Activated naive CD8-positive, alpha-beta T cell treated with anti-CD3 and anti-CD28 coated beads for 36 hours (primary cell): ENCODE measurements at regions not wholly inside any gene's neighbourhood (a gene's known extent, or its start where the extent isn't known, plus 50 kb on each side); places are given as distances from the start of the nearest gene placed in this dataset.

Experiments used
- DNase-seq: peaks from one replicate; pipeline ENCODE4 v3.0.0; 2021
- H3K27ac Mint-ChIP-seq: one replicate; pipeline ENCODE4 v1.8.0; 2022; ENCODE audit warnings: mild to moderate bottlenecking, moderate library complexity, mixed read lengths
- H3K27me3 Mint-ChIP-seq: one replicate; pipeline ENCODE4 v1.8.0; 2022; ENCODE audit warnings: mild to moderate bottlenecking, mixed read lengths
- H3K36me3 Mint-ChIP-seq: one replicate; pipeline ENCODE4 v1.8.0; 2021; ENCODE audit warnings: mild to moderate bottlenecking, mixed read lengths
- H3K4me1 Mint-ChIP-seq: one replicate; pipeline ENCODE4 v1.8.0; 2021; ENCODE audit warnings: mixed read lengths
- H3K4me3 Mint-ChIP-seq: one replicate; pipeline ENCODE4 v1.8.0; 2022; ENCODE audit warnings: mild to moderate bottlenecking, moderate library complexity, mixed read lengths
- H3K9me3 Mint-ChIP-seq: one replicate; pipeline ENCODE4 v1.8.0; 2022; ENCODE audit warnings: mixed read lengths

GRCh38 chr2:103734911-103735310, 973.1 kb downstream of the TMEM182 start:
- no peak overlapping the region for H3K4me3 Mint-ChIP-seq
- no peaks in the 10 kb centered on the region for H3K36me3 Mint-ChIP-seq
- H3K4me1 Mint-ChIP-seq, result no peaks in the 10 kb centered on the region
- peaks cover 19% of the 10 kb centered on the region for H3K9me3 Mint-ChIP-seq
- DNase-seq, result no peak
- H3K27me3 Mint-ChIP-seq, result no peaks in the 10 kb centered on the region
- H3K27ac Mint-ChIP-seq, result no peak overlapping the region

DNA sequence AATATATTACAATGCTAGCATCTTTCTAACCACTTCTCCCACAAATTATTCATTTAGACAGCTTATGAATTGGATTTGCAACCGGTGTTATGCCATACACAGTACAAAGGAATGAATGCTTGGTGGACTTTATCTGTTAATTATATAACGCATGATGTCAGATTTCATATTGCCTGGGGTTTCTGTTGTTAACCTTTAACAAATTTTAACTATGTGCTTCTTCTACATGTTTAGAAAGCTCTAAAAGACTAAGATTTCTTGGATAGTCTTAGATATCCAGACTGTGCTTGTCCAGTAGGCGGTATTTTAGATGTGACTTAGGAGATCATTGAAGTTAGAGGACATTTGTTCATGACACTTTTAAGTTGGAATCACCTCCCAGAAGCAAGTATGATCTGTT, 976.3 kb downstream of the TMEM182 start:
- Mint-ChIP-seq H3K4me3 (no peak overlapping the region), H3K36me3 (no peaks in the 10 kb centered on the region), H3K9me3 (peaks cover 15% of the 10 kb centered on the region), H3K4me1 (no peaks in the 10 kb centered on the region), H3K27me3 (no peaks in the 10 kb centered on the region), H3K27ac (no peak overlapping the region)
- no peak for DNase-seq

- no peak for DNase-seq
- Mint-ChIP-seq H3K9me3 (peaks cover 14% of the 10 kb centered on the region), H3K27ac (no peak overlapping the region), H3K4me3 (no peak overlapping the region), H3K27me3 (no peaks in the 10 kb centered on the region), H3K4me1 (no peaks in the 10 kb centered on the region), H3K36me3 (no peaks in the 10 kb centered on the region)
These were observed 976.8 kb downstream of the TMEM182 start for GRCh38 chr2:103738606-103739005.

- DNase-seq, result no peak
- H3K36me3 Mint-ChIP-seq, result no peaks in the 10 kb centered on the region
- peaks cover 11% of the 10 kb centered on the region for H3K9me3 Mint-ChIP-seq
- H3K4me3 Mint-ChIP-seq, result no peak overlapping the region
- H3K27me3 Mint-ChIP-seq, result no peaks in the 10 kb centered on the region
- no peak overlapping the region for H3K27ac Mint-ChIP-seq
- H3K4me1 Mint-ChIP-seq, result no peaks in the 10 kb centered on the region
These were observed 977.4 kb downstream of the TMEM182 start for GRCh38 chr2:103739186-103739585.

GRCh38 chr2:103739921-103740320, 978.1 kb downstream of the TMEM182 start:
- Mint-ChIP-seq H3K4me1 (no peaks in the 10 kb centered on the region), H3K27ac (no peak overlapping the region)

GRCh38 chr2:103740631-103741030, 978.8 kb downstream of the TMEM182 start:
- no peak overlapping the region for H3K27ac Mint-ChIP-seq
- no peaks in the 10 kb centered on the region for H3K27me3 Mint-ChIP-seq
- no peak for DNase-seq
- H3K36me3 Mint-ChIP-seq, result no peaks in the 10 kb centered on the region
- peaks cover 7% of the 10 kb centered on the region for H3K9me3 Mint-ChIP-seq
- H3K4me1 Mint-ChIP-seq, result no peaks in the 10 kb centered on the region
- no peak overlapping the region for H3K4me3 Mint-ChIP-seq

More at GRCh38 chr2:103739921-103740320, 978.1 kb downstream of the TMEM182 start:
- no peaks in the 10 kb centered on the region for H3K36me3 Mint-ChIP-seq
- no peaks in the 10 kb centered on the region for H3K27me3 Mint-ChIP-seq
- no peak for DNase-seq
- no peak overlapping the region for H3K4me3 Mint-ChIP-seq
- H3K9me3 Mint-ChIP-seq, result peaks cover 7% of the 10 kb centered on the region

- H3K9me3 Mint-ChIP-seq, result peaks cover 2% of the 10 kb centered on the region
- no peak overlapping the region for H3K27ac Mint-ChIP-seq
- H3K4me1 Mint-ChIP-seq, result no peaks in the 10 kb centered on the region
- H3K4me3 Mint-ChIP-seq, result no peak overlapping the region
- H3K27me3 Mint-ChIP-seq, result no peaks in the 10 kb centered on the region
- H3K36me3 Mint-ChIP-seq, result no peaks in the 10 kb centered on the region
- no peak for DNase-seq
These were observed 981.4 kb downstream of the TMEM182 start for GRCh38 chr2:103743195-103743594.

DNA sequence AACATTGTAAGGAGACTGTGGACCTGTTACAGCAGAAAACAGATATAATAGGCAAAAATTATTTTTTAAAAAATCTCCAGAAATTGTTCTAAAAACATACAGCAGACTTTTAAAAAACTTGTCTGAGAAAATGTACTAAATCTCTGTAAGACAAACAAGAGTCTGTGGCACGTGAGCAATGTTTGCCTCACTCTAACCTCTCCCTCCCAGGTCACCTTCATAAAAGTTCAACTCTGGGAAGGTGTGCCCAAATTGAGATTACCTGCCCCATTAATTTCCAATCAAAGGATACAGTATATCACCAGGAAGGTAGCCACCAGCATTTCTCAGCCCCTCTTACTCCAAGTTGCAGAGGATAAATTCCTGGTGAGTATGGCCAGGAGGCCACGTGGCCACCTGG, 992.7 kb downstream of the TMEM182 start:
- Mint-ChIP-seq H3K4me3 (no peak overlapping the region), H3K27ac (no peak overlapping the region), H3K27me3 (no peaks in the 10 kb centered on the region), H3K4me1 (no peaks in the 10 kb centered on the region), H3K36me3 (no peaks in the 10 kb centered on the region), H3K9me3 (no peaks in the 10 kb centered on the region)
- DNase-seq, result no peak

DNA sequence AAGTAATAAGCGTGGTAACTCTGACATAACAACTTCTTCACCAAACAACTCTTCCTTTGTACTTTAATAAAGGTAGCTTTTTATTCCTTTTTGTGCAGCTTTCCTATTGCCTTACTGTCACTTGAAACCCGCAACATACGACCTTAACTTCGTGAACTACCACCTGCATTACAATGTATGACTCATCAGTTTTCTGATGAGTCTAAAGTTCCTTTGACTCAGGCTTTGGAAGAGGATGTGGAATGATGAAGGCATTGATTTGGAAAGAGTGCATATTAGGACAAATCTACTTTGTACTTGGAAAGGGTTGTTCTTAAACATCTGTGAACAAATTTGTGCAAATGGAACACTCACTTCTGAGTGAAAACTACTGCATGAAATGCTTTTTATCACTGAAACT, 1012.1 kb downstream of the TMEM182 start:
- H3K9me3 Mint-ChIP-seq, result peaks cover 7% of the 10 kb centered on the region
- H3K27ac Mint-ChIP-seq, result no peak overlapping the region
- no peaks in the 10 kb centered on the region for H3K4me1 Mint-ChIP-seq
- no peak for DNase-seq
- no peaks in the 10 kb centered on the region for H3K36me3 Mint-ChIP-seq
- H3K4me3 Mint-ChIP-seq, result no peak overlapping the region
- H3K27me3 Mint-ChIP-seq, result no peaks in the 10 kb centered on the region

GRCh38 chr2:103780088-103780702, 1018.4 kb downstream of the TMEM182 start:
- Mint-ChIP-seq H3K9me3 (peaks cover 4% of the 10 kb centered on the region), H3K27me3 (no peaks in the 10 kb centered on the region), H3K27ac (no peak overlapping the region), H3K4me1 (no peaks in the 10 kb centered on the region), H3K4me3 (no peak overlapping the region), H3K36me3 (no peaks in the 10 kb centered on the region)
- DNase-seq, result no peak

GRCh38 chr2:103781313-103781712, 1019.5 kb downstream of the TMEM182 start:
- no peaks in the 10 kb centered on the region for H3K36me3 Mint-ChIP-seq
- H3K9me3 Mint-ChIP-seq, result peaks cover 2% of the 10 kb centered on the region
- H3K4me1 Mint-ChIP-seq, result no peaks in the 10 kb centered on the region
- no peak overlapping the region for H3K4me3 Mint-ChIP-seq
- no peaks in the 10 kb centered on the region for H3K27me3 Mint-ChIP-seq
- H3K27ac Mint-ChIP-seq, result no peak overlapping the region
- no peak for DNase-seq

- no peaks in the 10 kb centered on the region for H3K27me3 Mint-ChIP-seq
- no peak for DNase-seq
- no peaks in the 10 kb centered on the region for H3K36me3 Mint-ChIP-seq
- no peak overlapping the region for H3K4me3 Mint-ChIP-seq
- no peaks in the 10 kb centered on the region for H3K4me1 Mint-ChIP-seq
- no peak overlapping the region for H3K27ac Mint-ChIP-seq
- no peaks in the 10 kb centered on the region for H3K9me3 Mint-ChIP-seq
These were observed 1022.4 kb downstream of the TMEM182 start for GRCh38 chr2:103784261-103784660.

DNA sequence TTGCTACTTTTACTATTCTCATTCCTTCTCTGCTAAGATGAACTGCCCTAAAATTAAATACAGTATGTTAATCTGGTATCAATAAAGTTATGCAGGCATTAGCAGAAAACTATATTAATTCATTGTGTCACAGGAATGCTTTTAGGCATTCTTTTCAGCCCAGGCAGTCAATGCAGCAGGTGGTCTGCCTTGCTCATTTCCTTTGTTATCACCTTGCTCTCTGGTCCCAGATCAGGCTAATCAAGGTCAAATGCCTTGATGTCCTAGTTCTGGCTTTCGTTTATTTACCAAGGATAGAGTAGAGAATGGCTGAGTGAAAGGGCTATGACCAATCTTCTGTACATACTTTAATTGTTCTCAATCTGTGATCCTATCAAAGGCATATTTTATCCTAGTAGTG, 1023.6 kb downstream of the TMEM182 start:
- DNase-seq, result no peak
- no peaks in the 10 kb centered on the region for H3K36me3 Mint-ChIP-seq
- no peak overlapping the region for H3K4me3 Mint-ChIP-seq
- H3K27me3 Mint-ChIP-seq, result no peaks in the 10 kb centered on the region
- H3K9me3 Mint-ChIP-seq, result no peaks in the 10 kb centered on the region
- no peaks in the 10 kb centered on the region for H3K4me1 Mint-ChIP-seq
- H3K27ac Mint-ChIP-seq, result no peak overlapping the region

GRCh38 chr2:103785956-103786355, 1024.1 kb downstream of the TMEM182 start:
- DNase-seq, result no peak
- Mint-ChIP-seq H3K27me3 (no peaks in the 10 kb centered on the region), H3K4me1 (no peaks in the 10 kb centered on the region), H3K4me3 (no peak overlapping the region), H3K9me3 (no peaks in the 10 kb centered on the region), H3K27ac (no peak overlapping the region), H3K36me3 (no peaks in the 10 kb centered on the region)

- H3K9me3 Mint-ChIP-seq, result peaks cover 1% of the 10 kb centered on the region
- no peaks in the 10 kb centered on the region for H3K36me3 Mint-ChIP-seq
- H3K4me3 Mint-ChIP-seq, result no peak overlapping the region
- DNase-seq, result no peak
- no peaks in the 10 kb centered on the region for H3K4me1 Mint-ChIP-seq
- no peaks in the 10 kb centered on the region for H3K27me3 Mint-ChIP-seq
- H3K27ac Mint-ChIP-seq, result no peak overlapping the region
These were observed 1026.6 kb downstream of the TMEM182 start for GRCh38 chr2:103788389-103788788.

DNA sequence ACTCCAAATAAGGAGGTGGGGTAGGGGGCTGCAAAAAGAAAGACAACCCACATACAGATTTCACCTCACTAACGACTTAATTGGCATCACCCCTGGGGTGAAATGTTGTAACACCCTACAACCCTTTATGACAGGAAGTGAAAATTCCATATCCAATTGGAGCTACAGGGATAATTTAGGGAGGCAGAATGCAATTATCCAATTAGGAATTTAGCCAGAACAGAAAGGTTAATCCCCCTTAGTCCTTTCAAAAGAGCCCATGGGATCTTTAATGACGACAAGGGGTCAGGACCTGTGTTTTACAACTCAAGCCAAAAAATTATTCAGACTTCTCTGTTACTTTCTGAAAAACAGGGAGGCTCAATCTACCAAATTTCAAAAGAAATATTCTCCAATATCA, 1027.1 kb downstream of the TMEM182 start:
- DNase-seq, result no peak
- Mint-ChIP-seq H3K36me3 (no peaks in the 10 kb centered on the region), H3K4me1 (no peaks in the 10 kb centered on the region), H3K4me3 (no peak overlapping the region), H3K27me3 (no peaks in the 10 kb centered on the region), H3K9me3 (peaks cover 1% of the 10 kb centered on the region), H3K27ac (no peak overlapping the region)
